Activated naive CD4-positive, alpha-beta T cell treated with anti-CD3 and anti-CD28 coated beads, Interleukin-2, amount 50 U/mL, for 72 hours (primary cell): ENCODE measurements at regions not wholly inside any gene's neighbourhood (a gene's known extent, or its start where the extent isn't known, plus 50 kb on each side); places are given as distances from the start of the nearest gene placed in this dataset.

ENCODE experiments used
- ATAC-seq, 2 donors: fragments of 150-1000 bp; cut with Tn5 transposase; 2 replicates each; pipeline ENCODE4 v1.10.0; 2021; ENCODE audit warnings: mild to moderate bottlenecking in 2 of 2, moderate library complexity in 2 of 2
- DNase-seq, 2 donors: peaks; one replicate each; pipeline ENCODE4 v3.0.0; 2021 to 2022; ENCODE audit warnings: low spot score in 2 of 2
- H3K27ac Mint-ChIP-seq, 2 donors: one replicate each; pipeline ENCODE4 v1.8.0; 2022; ENCODE audit warnings: mild to moderate bottlenecking in 2 of 2, mixed read lengths in 2 of 2
- H3K36me3 Mint-ChIP-seq, 2 donors: one replicate each; pipeline ENCODE4 v1.8.0; 2022; ENCODE audit warnings: mixed read lengths in 2 of 2
- H3K9me3 Mint-ChIP-seq, 2 donors: one replicate each; pipeline ENCODE4 v1.8.0; 2022; ENCODE audit warnings: mixed read lengths in 2 of 2

DNA sequence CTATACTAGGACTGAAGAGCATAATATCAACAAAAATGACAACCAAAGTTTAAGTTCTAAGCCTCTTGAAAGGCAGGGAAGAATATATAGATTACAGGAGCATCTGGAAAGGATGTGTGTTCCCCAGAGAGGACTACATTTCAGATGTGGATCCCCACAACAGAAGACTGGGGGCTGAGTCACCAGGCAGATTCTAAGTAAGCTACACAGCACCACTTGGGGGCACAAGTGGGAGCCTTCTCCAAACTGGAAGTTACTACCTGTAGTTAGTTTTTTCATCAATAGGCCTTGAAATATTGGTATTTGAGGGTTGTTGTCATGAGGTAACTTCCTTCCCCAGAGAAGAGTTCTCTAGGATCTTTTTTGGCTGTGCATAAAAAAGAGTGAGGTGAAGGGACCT lies 836.1 kb downstream of the NLGN4Y start:
- H3K27ac Mint-ChIP-seq: no peak overlapping the region
- DNase-seq (no peak), ATAC-seq (no peak)
- H3K36me3 Mint-ChIP-seq: no peaks in the 10 kb centered on the region
- no peaks in the 10 kb centered on the region for H3K9me3 Mint-ChIP-seq

DNA sequence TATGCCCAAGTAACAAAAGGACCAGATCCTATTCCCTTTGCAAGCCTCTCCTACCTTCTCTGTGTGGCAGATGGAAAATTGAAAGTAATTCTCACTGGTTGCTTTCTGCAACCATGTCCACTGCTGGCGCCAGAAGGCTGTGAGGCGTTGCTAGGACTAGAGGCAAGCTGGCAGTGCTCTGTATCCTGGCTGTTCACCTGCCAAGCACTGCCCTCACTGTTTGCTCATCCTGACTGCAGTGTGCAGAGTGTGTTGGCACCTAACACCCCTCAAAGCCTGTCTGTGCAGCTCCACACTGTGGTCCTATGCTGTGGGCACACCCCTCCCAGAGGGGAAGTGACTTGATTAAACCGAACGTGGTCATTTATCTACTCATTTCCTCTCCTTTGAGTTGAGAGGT lies 840.7 kb downstream of the NLGN4Y start:
- ATAC-seq: no peak
- no peak overlapping the region for H3K27ac Mint-ChIP-seq
- no peaks in the 10 kb centered on the region for H3K36me3 Mint-ChIP-seq
- no peak for DNase-seq
- H3K9me3 Mint-ChIP-seq: peaks cover 0 to 3% of the 10 kb centered on the region in 2 donors

DNA sequence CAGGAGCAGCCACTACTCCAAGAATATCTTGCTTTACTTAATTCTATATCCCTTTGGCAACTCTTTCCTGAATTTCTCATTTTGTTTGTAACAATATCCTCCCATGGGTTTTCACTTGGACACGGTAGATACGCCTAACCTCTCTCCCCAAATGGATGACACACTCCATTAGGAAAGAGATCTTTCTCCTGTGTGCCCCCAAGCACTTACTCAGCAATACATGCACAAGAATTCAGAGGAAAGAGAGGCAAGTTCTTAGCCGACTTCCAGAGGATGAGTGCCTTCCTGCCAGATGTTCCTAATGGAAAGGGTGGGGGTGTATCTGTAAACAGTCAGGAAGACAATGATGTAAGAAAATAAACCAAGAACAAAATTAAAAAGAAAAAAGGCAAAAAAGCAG lies 844.5 kb downstream of the NLGN4Y start:
- DNase-seq (no peak), ATAC-seq (no peak)
- Mint-ChIP-seq H3K9me3 (peaks cover 0 to 3% of the 10 kb centered on the region in 2 donors), H3K27ac (no peak overlapping the region), H3K36me3 (no peaks in the 10 kb centered on the region)

DNA sequence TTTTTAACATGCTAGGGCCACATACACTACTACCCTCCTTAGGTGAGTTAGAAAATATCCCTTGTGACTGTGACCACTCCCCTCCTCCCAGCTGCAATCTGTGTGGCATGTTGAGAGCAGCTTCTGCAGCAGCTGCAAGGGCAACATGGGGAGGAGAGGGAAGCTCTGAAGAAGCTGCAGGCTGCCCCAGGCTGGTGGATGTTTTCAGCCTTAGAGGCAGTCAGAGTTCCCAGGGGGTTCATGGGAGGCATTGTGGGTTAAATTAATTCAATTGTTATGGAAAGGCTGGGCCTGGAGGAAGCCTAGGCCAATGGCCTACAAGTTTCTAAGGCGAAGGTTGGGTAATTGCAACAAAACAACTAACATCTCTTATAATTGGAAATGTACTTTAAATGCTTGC lies 860.8 kb downstream of the NLGN4Y start:
- H3K9me3 Mint-ChIP-seq: no peaks in the 10 kb centered on the region
- DNase-seq (no peak), ATAC-seq (no peak)
- no peaks in the 10 kb centered on the region for H3K36me3 Mint-ChIP-seq
- no peak overlapping the region for H3K27ac Mint-ChIP-seq

DNA sequence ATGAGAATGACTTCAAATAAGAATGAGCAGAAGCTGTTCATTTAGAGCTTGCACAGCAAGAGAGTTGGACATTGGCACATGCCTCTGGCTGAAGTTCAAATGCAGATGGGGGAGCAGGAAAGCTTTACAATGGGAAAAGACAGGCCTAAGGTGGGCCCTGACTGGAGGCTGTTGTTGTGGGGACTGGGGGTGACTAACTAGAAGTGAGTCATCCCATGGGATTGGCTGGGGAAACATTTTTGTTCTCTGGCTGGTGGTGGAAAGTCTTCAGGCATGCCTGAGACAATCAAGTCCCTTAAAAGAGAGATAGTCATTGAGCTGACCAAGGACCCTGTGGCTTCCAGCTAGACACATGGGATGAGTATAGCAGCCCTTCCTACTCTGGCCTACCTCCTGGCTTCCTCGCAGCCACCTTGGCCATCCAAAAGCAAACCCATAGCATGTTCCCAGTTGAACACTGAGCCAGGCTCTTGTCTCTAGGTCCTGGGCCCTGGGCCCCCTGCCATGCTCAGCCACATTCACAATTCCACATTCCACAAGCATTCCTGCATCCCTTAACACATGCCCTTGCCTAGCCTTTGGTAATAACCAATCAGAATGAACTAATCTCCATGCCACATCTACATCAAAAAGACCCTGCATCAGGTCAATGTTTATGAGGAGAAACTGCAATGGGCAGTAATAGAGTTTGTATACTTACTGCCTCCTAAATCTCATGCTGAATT lies 873.4 kb downstream of the NLGN4Y start:
- ATAC-seq: no peak
- no peak for DNase-seq
- H3K27ac Mint-ChIP-seq: no peak overlapping the region
- peaks cover 0 to 5% of the 10 kb centered on the region in 2 donors for H3K36me3 Mint-ChIP-seq
- H3K9me3 Mint-ChIP-seq: peaks cover 0 to 4% of the 10 kb centered on the region in 2 donors

DNA sequence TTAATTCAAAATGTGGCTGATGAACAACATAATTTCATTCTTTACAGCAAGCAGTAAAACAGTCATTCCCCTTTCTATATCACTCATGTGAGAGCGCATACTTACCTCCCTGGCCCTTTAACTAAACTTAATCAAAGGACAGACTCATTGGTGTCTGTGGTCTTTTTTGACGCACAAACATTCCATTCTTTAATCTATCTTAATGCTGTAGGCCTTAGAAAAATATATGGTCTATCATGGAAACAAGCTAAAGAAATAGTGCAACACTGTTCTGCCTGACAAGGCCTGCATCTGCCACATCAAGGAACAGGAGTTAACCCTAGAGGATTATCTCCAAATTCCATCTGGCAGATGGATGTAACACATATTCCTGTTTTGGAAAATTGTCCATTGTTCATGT lies 878.1 kb downstream of the NLGN4Y start:
- Mint-ChIP-seq H3K36me3 (peaks cover 3 to 14% of the 10 kb centered on the region in 2 donors), H3K27ac (no peak overlapping the region), H3K9me3 (peaks cover 0 to 8% of the 10 kb centered on the region in 2 donors)
- DNase-seq (no peak), ATAC-seq (no peak)

DNA sequence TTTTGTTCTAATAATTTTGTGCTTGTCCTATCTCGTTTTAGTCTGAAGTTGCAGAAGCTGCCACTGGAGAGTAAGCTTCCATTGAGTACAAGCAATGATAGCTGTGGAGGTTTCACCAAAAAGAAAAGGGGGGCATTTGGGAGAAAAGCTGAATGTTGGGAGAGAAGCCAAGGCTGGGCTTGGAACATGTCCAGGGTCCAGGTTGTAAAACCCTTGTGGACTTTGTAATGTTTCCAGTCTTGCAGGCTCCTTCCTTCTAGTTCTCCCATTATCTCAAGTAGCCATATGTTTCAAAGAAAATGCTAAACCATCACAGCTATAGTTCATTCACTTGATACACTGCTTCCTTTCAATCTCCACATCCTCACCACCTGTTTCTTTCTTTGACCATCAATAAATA lies 880.2 kb downstream of the NLGN4Y start:
- ATAC-seq: no peak
- no peak for DNase-seq
- Mint-ChIP-seq H3K36me3 (peaks cover 5 to 31% of the 10 kb centered on the region in 2 donors), H3K9me3 (peaks cover 4 to 18% of the 10 kb centered on the region in 2 donors), H3K27ac (no peak overlapping the region)

DNA sequence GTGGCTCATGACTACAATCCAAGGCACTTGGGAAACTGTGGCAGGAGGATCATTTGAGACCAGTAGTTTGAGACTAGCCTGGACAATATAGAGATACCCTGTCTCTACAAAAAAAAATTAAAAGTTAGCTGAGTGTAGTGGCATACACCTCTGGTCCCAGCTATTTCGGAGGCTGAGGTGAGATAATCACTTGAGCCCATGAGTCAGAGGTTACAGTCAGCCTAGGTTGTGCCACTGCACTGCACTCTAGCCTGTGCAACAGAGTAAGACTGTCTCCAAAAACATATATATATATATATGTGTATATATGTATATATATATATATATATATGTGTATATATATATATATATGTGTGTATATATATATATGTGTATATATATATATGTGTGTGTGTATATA lies 890.8 kb downstream of the NLGN4Y start:
- Mint-ChIP-seq H3K36me3 (no peaks in the 10 kb centered on the region), H3K27ac (no peak overlapping the region), H3K9me3 (no peaks in the 10 kb centered on the region)
- no peak for DNase-seq
- ATAC-seq: no peak

DNA sequence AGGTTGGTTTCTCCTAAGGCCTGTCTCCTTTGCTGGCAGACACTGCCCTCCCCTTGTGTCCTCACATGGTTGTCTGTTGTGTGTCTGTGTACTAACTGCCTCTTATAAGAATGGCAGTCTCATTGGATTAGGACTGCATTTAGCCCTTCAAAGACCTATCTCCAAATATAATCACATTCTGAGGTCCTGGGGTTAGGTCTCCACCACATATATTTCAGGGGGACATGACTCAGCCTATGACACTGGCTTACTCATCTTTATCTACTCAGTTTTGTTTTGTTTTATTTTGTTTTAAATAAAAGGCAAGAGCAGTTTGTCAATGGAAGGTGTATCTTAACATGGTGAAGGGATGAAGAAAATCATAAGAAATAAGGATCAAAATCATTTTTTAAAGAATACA lies 894.3 kb downstream of the NLGN4Y start:
- Mint-ChIP-seq H3K9me3 (no peaks in the 10 kb centered on the region), H3K36me3 (no peaks in the 10 kb centered on the region), H3K27ac (no peak overlapping the region)
- ATAC-seq (peak; percentile 50 to 63), DNase-seq (no peak)

DNA sequence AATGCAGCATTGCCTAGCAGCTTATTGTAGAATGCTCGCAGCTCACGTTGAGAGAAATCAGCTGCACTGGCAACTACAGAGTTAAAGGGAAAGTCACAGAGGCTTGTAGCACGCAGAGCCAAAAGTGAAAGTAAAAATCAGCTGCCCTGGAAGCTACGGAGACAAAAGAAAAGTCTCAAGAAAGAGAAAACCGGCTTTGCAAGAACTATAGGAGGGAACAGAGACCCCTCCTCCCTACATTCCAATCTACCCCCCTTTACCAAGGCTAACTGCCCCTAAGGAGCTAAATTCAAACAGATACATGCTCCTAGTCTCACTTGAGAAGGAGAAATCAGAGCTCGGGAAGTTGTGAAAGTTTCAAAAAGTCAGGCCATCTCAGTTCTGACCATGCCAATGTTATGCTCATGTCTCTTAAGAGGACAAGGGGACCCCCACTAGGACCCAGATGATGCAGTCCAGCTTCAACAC lies 900.4 kb downstream of the NLGN4Y start:
- peak; percentile 57 to 58 for ATAC-seq

DNA sequence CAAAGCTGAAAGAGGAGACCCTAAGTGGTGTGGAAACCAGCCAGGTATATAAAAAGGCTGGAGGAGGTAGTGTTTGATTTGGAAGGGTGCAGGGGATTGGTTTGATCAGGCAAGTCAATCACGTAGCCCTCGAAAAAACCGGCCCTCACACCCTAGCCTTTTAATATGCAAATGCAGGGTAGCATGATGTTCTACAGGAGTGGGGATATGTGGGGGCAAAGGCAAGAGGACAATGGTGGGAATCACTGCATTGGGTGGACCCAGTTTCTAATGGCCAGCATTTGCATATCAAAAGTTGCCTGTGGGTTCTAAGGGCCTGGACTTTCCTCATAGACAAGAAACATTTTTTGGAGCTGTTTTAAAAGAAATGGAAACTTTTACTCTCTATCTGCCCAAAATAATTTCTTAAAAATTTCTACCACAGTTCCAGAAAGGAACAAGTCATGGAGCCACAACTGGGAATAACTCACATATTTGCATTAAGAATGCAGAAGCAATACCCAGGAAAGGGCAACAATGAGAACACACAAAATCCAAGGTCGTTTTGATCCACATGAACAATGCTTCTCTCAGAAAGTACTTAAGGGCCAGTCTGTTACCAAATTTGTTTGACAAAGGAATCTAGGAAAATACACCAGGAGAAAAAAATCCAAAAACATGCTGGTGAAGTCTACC lies 915.8 kb downstream of the NLGN4Y start:
- H3K27ac Mint-ChIP-seq: no peak overlapping the region
- ATAC-seq (no peak), DNase-seq (no peak)
- no peaks in the 10 kb centered on the region for H3K9me3 Mint-ChIP-seq
- no peaks in the 10 kb centered on the region for H3K36me3 Mint-ChIP-seq

More for the DNA sequence above, 900.4 kb downstream of the NLGN4Y start:
- Mint-ChIP-seq H3K36me3 (peaks cover 10 to 15% of the 10 kb centered on the region in 2 donors), H3K9me3 (peaks cover 11 to 13% of the 10 kb centered on the region in 2 donors), H3K27ac (peak overlapping the region; percentile 88 to 92)
- no peak for DNase-seq

DNA sequence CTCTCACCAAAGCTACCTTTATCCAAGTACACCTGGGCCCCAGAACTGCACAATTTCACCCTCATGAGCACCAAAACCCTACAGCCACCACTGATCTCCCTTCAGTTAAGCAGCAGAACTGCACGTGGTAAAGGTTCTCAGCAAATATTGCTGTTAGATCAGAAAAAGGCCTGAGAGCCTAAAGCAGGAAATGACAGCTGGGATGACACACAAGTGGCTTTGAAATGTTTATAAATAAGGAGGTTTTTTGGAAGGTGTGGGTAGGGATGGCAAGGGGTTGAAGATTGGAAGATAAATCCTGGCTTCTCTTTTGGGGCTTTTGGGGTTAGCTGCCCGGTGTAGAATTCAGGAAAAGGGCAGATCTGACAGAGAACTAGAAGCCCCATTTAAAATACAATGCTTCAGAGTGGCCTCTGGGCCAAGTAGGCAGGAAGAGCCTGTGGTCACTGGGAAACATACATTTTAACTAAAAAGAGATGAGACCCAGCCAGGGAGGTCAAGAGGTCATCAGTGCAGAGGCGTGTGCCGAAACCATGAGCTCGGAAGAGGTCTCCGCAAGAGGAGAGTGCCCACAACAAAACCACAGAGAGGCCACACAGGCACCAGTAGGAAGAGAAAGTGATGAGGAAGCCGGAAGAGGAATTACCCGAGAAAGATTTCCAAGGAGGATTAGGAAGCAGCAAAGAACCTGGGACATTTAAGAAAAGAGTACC lies 916.5 kb downstream of the NLGN4Y start:
- peak; percentile 27 to 39 for ATAC-seq
- Mint-ChIP-seq H3K9me3 (no peaks in the 10 kb centered on the region), H3K36me3 (no peaks in the 10 kb centered on the region), H3K27ac (peak overlapping the region; percentile 72 to 79)
- no peak for DNase-seq

DNA sequence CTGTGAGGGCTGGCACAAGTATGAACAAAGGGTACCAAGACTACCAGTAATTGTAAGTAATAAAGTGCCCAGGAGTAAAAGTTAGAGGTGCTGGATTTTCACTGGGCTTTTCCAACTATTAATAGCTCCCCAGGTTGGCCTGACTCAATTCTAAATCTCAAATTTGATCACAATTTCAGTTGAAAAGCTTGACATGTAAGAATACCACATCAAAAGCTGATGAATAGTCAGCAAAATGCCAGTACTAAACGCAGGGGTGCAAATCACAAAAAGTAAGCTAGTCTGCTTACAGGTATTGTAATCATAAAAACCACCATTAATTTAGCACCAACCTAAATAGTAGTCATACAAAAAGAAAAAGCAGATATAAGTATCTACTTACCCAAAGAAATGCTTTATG lies 917.5 kb downstream of the NLGN4Y start:
- H3K36me3 Mint-ChIP-seq: no peaks in the 10 kb centered on the region
- no peak overlapping the region for H3K27ac Mint-ChIP-seq
- DNase-seq (no peak), ATAC-seq (peak; percentile 44 to 88)
- H3K9me3 Mint-ChIP-seq: no peaks in the 10 kb centered on the region

DNA sequence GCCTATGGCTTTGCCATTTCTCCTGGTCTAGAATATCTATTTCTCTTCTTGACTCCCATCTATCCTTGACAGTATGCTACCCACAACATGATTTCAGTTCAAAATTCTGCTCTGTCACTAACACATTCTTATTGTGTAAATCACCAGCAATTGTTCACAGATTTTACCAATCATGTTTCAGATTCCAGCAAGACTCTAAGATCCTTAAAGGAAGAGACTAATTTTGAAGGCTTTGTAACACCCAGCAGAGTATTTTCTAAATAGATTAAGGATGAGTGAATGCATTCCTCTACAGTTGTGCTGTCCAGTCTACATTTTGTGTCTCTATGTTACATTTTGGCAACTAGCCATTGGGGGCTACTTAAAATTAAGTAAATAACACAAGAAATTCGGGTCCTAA lies 921.5 kb downstream of the NLGN4Y start:
- no peaks in the 10 kb centered on the region for H3K36me3 Mint-ChIP-seq
- H3K9me3 Mint-ChIP-seq: no peaks in the 10 kb centered on the region
- ATAC-seq: no peak
- no peak overlapping the region for H3K27ac Mint-ChIP-seq
- DNase-seq: no peak

DNA sequence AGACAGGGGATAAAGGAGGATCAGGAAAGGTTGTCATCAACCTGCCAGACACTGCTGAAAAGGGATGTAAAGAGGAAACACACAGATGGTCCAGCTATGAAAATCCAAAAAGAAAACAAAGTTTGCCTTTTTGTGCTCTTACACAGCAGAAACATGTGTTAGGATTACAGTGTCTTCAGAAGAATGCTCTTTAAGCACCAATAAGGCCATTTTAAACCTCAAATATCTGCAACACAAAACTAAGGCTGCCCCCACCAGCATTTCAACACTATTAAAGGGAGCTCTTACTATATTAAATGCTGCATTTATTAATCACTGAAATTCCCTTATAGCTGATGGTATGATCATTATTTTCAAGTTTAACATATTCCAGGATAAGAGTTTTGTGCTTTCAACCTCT lies 922.5 kb downstream of the NLGN4Y start:
- DNase-seq (no peak), ATAC-seq (no peak)
- H3K27ac Mint-ChIP-seq: no peak overlapping the region
- no peaks in the 10 kb centered on the region for H3K36me3 Mint-ChIP-seq
- H3K9me3 Mint-ChIP-seq: no peaks in the 10 kb centered on the region

DNA sequence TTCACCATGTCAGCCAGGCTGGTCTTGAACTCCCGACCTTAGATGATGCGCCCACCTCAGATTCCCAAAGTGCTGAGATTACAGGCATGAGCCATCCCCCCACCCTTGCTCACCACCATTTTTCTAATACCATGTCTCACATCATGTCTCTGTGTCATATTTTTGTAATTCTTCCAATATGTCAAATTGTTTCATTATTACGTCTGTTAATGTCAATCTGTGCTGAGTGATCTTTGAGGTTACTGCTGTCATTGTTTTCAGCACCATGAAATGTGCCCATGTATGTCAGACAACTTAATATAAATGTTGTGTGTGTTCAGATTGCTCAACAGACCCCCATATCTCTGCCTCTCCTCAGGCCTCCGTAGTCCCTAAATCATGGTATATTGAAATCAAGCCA lies 923.6 kb downstream of the NLGN4Y start:
- DNase-seq: no peak
- no peaks in the 10 kb centered on the region for H3K36me3 Mint-ChIP-seq
- H3K9me3 Mint-ChIP-seq: no peaks in the 10 kb centered on the region
- no peak overlapping the region for H3K27ac Mint-ChIP-seq
- no peak for ATAC-seq

DNA sequence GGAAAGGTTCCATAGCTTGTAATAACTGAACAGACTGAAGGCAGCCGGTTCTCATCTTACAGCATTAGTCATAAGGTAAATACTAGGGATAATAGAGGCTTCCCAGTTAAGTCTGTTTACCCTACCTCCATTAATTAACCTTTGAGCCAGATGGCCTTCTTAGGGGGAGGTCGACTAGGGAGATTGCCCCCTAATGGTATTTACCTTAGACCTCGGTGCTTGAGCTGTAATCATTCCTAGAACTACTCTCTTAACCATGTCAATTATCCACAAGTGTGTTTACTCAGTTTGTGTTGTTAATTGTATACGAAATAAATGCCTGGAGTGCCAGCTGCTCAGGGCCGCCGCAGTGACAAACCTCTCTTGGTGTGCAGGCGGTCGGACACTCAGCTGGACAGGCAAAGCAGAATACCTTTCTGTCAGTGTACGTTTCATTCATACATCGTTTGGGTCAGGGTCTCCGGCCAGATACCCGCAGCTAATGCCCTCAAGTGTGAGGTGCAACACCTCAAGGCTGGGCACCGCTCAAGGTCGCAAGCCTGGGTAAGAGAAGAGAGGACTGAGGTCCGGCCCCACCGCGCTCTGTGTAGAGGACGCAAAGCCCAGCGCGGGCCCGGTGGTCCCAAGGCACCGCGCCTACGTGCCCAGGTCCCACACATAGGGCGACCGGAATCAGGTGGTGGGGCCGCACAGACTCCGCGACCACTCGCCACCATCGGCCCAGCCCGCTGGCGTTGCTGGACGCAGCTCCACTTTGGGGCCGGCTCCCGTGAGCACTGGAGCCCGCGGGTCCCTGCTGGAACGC lies 931.0 kb downstream of the NLGN4Y start:
- Mint-ChIP-seq H3K36me3 (peaks cover 0 to 6% of the 10 kb centered on the region in 2 donors), H3K9me3 (no peaks in the 10 kb centered on the region), H3K27ac (peak overlapping the region in 1 of 2 donors; percentile 85)
- no peak for DNase-seq
- no peak for ATAC-seq
